HS-27A (cell line): ENCODE measurements at regions not wholly inside any gene's neighbourhood (a gene's known extent, or its start where the extent isn't known, plus 50 kb on each side); places are given as distances from the start of the nearest gene placed in this dataset.

Source experiments
- DNase-seq: peaks from one replicate; pipeline ENCODE4 v3.0.0-alpha.2; 2012; ENCODE audit warnings: low read depth, missing footprints

- no peak for DNase-seq
Measured at GRCh38 chr20:60064554-60065196, 106.5 kb downstream of the CDH26 start.

DNA sequence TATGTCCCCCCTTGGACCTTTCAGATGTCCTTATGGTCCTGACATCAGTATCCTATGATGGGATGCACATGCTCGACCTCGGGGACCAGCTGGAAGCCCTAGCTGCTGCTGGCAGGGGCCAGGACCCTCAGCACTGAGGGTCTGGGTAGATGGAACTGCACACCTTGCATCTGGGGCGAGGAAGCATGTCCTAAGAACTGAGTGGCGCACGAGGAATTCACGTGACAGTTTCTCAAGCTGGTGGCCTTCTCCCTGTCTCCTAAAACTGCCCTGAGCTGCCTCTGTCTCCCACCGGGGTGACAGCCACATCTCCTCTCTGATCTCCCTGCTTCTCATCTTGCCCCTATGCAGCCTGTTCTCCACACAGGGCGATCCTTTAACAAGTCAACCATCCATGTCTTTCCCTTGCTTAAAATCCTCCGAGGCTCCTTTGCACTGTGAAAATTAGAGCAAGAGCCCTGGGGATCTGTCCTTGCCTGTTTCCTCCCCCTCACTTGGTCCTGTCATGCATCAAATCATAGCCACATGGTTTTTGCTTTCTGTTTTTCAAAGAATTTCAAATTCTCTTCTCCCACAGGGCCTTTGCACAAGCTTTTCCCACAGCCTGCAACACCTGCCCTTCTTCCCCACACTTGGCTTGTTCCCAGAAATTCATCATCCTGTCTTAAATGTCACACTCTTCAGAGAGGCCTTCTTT is 107.7 kb downstream of the CDH26 start:
- DNase-seq: no peak

DNA sequence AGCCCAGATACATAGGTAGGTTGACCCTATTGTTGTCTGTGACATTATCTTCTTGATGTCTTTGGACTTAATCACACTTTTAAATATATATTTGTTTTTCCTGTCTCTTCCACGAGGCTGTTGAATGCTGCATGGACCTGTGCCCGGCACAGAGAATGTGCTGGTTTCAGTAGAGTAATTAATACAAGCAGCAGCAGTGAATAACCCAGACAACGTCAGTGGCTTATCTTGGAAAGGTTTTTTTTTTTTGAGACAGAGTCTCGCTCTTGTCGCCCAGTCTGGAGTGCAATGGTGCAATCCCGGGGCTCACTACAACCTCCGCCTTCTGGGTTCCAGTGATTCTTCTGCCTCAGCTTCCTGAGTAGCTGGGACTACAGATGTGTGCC is 108.2 kb downstream of the CDH26 start:
- DNase-seq: no peak

- DNase-seq: no peak
Measured at GRCh38 chr20:60068509-60068908, 110.3 kb downstream of the CDH26 start.

DNA sequence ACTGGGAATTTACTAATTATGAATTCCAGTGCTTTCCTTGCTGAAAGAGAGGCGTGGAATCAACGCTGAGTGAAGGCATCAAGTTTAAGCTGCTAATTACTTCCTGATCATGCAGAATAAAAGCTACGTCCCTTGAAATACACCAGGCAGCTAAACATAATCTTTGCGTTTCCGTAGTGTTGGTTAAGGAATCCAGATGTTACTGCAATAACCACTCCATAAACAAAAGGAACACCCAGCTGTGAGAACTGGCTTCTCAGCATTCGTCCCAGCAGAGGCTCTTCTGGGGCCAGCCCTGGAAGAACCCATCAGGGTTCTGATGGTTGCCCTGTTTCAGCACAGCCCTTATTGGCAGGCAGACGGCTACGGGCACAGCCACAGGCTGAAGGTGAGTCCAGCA is 111.4 kb downstream of the CDH26 start:
- DNase-seq: no peak

- no peak for DNase-seq
Measured at GRCh38 chr20:60070791-60071190, 112.6 kb downstream of the CDH26 start.

DNA sequence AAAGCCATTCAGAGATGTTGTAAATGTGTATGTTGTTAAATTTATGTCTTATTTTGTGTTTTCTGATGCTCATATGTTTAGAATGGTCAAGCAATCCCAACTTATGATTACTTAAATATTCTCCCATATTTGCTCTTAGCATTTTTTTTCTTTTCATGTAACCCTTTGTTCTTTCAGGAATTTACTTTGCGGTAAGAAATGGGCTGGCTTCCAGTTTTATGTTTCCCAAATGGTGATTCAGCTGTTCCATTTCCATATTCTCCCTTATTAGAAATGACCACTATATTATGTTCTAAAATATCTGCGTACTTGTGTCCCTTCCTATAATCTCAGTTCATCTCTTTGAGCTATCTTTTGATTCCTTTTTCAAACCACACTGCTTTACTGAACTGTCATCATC is 113.7 kb downstream of the CDH26 start:
- no peak for DNase-seq

DNA sequence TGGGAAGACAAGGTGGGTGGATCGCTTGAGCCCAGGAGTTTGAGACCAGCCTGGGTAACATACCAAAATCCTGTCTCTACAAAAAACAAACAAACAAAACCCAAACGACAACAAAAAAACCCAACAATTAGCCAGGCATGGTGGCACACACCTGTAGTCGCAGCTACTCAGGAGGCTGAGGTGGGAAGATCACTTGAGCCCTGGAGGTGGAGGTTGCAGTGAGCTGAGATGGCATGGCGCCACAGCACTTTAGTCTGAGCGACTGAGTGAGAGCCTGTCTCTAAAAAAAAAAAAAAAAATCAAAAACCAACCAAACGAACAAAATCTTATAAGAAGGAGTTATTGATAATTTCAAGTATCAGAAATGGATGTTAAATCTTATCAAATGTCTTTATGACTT is 114.9 kb downstream of the CDH26 start:
- no peak for DNase-seq

DNA sequence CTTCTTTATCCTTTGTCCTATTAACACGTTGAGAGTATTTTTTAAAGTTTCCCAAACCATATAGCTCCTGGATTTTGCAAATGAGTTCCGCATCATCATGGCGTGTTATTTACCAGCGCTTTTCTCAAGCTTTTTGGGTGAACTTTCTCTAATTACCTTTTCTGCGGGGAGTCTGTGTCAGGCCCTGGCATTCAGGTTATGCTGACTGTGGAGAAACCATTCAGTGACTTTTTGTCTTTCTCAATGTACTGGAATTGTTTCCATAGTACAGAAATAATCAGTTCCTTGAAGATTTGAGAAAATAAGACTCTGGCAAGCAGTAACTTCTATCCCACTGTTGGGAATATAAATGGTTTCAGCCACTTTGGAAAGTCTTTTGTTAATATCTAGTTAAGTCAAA is 115.3 kb downstream of the CDH26 start:
- no peak for DNase-seq

DNA sequence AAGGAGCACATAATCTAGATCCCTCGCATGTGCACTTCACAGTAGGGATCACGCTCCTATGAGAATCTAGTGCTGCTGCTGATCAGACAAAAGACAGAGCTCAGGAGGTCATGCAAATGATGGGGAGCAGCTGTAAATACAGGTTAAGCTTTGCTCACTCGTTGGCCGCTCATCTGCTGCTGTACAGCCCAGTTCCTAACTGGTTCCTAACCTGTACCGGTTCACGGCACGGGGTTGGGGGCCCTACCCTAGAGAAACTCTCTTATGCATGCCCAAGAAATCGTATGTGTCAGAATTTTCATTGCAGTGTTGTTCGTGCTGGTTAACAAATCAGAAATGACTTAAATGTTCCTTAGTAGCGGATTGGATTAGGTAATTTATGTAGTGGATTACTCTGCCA is 116.1 kb downstream of the CDH26 start:
- DNase-seq: no peak

GRCh38 chr20:60078351-60079250 is 120.4 kb downstream of the CDH26 start:
- DNase-seq: no peak

DNA sequence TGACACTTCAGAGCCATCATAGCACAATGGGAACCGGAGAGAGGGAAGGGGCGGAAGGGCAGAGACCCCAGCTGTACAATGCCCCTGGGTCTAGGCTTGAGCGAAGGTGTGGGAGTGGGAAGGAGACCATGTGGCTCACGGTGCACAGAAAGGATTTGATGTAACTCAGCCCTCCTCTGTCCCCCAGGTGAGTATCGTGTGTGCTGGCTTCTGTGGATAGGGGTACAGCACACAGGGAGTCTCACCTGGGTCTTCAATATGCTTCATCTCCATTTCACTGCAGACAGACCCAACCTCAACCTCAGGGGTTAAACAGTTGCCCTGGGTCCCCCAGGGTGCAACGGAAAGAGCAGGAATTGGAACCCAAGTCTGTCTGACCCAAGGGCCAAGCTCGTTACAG is 122.2 kb downstream of the CDH26 start:
- DNase-seq: no peak

GRCh38 chr20:60085551-60086132 is 127.4 kb downstream of the CDH26 start:
- no peak for DNase-seq

- no peak for DNase-seq
Measured at GRCh38 chr20:60086821-60087562, 128.8 kb downstream of the CDH26 start.

GRCh38 chr20:60087563-60088105 is 129.4 kb downstream of the CDH26 start:
- no peak for DNase-seq

DNA sequence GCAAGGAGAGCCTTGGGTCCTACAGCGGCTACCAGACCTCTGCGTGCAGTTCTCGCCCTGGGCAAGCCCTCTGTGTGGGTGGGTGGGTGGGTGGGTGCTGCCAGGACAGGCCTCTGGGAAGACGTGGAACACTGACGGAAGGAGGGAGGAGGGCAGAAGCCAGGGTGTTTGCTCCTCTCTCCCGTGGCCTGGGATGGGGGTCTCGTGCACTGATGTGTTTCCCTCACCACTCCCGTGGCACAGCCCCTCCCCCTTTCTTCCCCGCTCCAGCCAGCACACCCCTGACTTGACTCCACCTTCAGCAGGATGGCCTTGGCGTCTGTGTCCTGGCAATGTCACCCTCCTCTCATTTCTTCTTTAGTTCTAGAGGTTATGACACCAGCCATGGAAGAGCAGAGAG is 130.0 kb downstream of the CDH26 start:
- no peak for DNase-seq

DNA sequence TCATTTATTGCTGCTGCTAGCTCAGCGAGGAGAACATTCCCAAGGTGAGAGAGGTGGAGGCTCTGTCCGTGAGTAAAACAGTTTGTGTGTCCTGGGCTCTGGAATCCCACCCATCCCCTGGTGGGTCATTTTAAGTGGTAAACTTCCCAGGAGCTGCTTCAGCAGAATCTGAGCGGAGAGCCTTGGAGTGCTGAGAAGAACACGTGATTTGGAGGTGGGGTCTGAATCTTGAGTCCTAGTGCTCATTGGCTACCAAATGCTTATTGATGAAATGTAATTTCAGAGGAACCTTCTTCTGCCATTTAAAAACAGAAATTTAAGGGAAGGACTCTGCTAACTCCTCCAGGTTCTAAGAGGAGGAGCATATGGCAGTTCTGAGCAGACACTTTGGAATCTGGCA is 132.4 kb downstream of the CDH26 start:
- DNase-seq: no peak

- no peak for DNase-seq
Measured at GRCh38 chr20:60091305-60091704, 133.1 kb downstream of the CDH26 start.

DNA sequence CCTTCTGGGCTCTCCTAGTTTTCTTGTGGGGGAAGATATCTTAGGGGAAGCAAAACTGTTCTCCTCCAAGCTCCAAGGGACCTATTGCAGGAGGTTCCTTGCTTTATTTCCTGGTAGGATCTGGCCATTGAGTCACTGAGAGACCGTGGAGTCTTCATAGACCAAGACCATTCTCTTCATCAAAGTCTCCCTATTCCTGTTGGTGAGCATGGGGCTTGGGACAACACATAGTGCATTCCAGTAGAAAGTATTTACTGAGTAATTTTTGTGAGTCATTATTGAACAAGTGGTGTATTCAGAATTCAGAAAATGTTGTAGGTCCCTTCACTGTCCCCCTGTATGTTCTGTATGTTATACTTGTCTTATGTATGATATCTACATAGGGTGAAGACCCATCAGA is 133.6 kb downstream of the CDH26 start:
- no peak for DNase-seq

GRCh38 chr20:60092729-60093128 is 134.5 kb downstream of the CDH26 start:
- no peak for DNase-seq

DNA sequence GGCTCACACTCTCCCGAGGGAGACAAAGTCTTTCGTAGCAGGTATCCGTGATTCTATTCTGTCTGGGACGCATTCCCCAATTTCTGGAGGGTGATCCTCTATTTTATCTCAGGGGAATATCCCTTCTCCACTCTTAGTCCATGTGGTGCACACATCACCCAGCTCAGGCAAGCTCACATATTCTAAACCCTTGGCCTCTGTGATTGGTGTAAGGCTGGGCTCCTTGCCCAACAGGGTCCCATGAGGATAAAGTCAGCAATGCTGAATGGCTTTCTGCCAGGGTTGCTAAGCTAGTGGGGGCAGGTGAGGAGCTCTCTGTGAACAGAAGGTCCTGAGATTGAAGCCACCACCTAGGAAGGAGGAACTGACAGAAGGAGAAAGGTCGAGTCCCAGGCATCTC is 137.2 kb downstream of the CDH26 start:
- no peak for DNase-seq

GRCh38 chr20:60096166-60096565 is 137.9 kb downstream of the CDH26 start:
- no peak for DNase-seq
